Peyer's patch (tissue), 4 donors: ENCODE measurements at regions not wholly inside any gene's neighbourhood (a gene's known extent, or its start where the extent isn't known, plus 50 kb on each side); places are given as distances from the start of the nearest gene placed in this dataset.

Source experiments
- POLR2A ChIP-seq, 2 donors: fragments of 450-650 bp; IDR thresholded peaks; one replicate each; pipeline ENCODE4 v1.5.1; 2017; ENCODE audit warnings: antibody characterized with exemption in 2 of 2, mild to moderate bottlenecking in 2 of 2, moderate library complexity in 2 of 2
- TF ChIP-seq, protein P1 (sequence below), 6 experiments: fragments of 450-650 bp in 4 of 6; fragments of 200-600 bp in 2 of 6; sonication (generic) in 1 of 6; IDR thresholded peaks; one replicate each; pipeline ENCODE4 v1.5.1; 2017 to 2019; ENCODE audit warnings: antibody characterized with exemption in 6 of 6, mild to moderate bottlenecking in 3 of 6, moderate library complexity in 1 of 6

DNA sequence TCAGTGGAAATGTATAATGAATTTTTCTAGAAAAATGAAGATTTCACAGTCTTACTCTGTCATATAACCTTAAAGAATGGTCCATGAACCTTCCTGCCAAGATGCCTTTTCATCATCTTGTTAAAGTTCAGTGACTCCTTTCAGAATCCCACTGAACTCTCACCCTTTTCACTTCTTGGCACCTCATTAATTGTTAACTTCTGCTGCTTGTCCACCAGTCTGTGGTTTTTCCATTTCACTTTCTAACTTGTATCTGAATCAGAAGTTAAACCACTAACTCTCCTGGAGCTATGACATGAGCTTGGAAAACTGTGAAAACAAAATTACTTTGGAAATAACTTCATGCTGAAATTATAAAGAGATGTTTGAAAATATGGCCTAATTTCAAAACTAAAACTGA, 281.2 kb upstream of the ALCAM start:
- TF ChIP-seq, protein P1, sequence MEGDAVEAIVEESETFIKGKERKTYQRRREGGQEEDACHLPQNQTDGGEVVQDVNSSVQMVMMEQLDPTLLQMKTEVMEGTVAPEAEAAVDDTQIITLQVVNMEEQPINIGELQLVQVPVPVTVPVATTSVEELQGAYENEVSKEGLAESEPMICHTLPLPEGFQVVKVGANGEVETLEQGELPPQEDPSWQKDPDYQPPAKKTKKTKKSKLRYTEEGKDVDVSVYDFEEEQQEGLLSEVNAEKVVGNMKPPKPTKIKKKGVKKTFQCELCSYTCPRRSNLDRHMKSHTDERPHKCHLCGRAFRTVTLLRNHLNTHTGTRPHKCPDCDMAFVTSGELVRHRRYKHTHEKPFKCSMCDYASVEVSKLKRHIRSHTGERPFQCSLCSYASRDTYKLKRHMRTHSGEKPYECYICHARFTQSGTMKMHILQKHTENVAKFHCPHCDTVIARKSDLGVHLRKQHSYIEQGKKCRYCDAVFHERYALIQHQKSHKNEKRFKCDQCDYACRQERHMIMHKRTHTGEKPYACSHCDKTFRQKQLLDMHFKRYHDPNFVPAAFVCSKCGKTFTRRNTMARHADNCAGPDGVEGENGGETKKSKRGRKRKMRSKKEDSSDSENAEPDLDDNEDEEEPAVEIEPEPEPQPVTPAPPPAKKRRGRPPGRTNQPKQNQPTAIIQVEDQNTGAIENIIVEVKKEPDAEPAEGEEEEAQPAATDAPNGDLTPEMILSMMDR (IDR thresholded peaks at IDR 0.05): no peak
- TF ChIP-seq POLR2A (IDR thresholded peaks at IDR 0.05): no peak
